ENCODE measurements at regions not wholly inside any gene's neighbourhood (a gene's known extent, or its start where the extent isn't known, plus 50 kb on each side); places are given as distances from the start of the nearest gene placed in this dataset.

DNA sequence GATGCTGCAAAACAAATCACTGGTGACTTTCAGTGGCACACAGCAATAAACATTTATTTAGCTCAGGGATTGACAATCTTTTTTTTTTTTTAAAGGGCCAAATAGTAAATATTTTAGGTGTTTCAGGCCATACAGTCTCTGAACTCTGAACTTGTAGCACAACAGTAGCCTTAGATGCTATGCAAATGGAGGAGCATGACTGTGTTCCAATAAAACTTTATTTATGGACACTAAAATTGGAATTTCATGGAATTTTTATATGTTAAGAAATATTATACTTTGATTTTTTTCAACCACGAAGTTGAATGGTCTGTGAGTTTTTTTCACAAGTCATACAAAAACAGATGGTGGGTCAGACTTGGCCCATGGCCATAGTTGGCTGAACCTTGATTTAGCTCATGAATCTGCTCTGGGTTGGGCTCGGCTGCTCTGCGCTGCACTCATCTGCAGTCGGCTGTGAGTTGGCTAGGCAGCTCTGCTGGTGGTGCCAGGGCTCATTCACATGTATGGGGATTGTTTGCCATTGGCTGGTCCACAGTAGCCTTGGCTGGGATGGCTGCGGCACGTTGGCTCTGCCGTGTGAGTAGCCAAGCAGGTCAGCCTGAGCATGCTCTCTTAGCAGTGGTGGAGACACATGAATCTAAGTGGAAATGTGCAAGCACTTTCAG is 231.7 kb upstream of the PGRMC2 start:
- no peak for TF ChIP-seq EZH2phosphoT487 (IDR thresholded peaks at IDR 0.05; ENCODE audit: borderline replicate concordance)
- TF ChIP-seq, protein P1, sequence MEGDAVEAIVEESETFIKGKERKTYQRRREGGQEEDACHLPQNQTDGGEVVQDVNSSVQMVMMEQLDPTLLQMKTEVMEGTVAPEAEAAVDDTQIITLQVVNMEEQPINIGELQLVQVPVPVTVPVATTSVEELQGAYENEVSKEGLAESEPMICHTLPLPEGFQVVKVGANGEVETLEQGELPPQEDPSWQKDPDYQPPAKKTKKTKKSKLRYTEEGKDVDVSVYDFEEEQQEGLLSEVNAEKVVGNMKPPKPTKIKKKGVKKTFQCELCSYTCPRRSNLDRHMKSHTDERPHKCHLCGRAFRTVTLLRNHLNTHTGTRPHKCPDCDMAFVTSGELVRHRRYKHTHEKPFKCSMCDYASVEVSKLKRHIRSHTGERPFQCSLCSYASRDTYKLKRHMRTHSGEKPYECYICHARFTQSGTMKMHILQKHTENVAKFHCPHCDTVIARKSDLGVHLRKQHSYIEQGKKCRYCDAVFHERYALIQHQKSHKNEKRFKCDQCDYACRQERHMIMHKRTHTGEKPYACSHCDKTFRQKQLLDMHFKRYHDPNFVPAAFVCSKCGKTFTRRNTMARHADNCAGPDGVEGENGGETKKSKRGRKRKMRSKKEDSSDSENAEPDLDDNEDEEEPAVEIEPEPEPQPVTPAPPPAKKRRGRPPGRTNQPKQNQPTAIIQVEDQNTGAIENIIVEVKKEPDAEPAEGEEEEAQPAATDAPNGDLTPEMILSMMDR (conservative IDR thresholded peaks at IDR 0.05; ENCODE audit: low read length): no peak
- no peaks in the 10 kb centered on the region for H3K79me2 ChIP-seq (ENCODE audit: insufficient read depth, low read length)
- H4K20me1 ChIP-seq (ENCODE audit: insufficient read depth, low read length, poor library complexity, severe bottlenecking): no peaks in the 10 kb centered on the region
- H3K4me3 ChIP-seq (ENCODE audit: low read length, poor library complexity, severe bottlenecking): no peak overlapping the region
- H3F3A ChIP-seq (ENCODE audit: low read depth): no peaks in the 10 kb centered on the region
- no peaks in the 10 kb centered on the region for H3K36me3 ChIP-seq (ENCODE audit: insufficient read depth, low read length)
- H3K9ac ChIP-seq (ENCODE audit: low read depth, low read length, poor library complexity, severe bottlenecking): no peak overlapping the region
- no peaks in the 10 kb centered on the region for H3K9me3 ChIP-seq (ENCODE audit: insufficient read depth, low read depth, low read length)
- H2AFZ ChIP-seq (ENCODE audit: low read length): no peak overlapping the region
- no peaks in the 10 kb centered on the region for H3K27me3 ChIP-seq (ENCODE audit: insufficient read depth, low read length, poor library complexity, severe bottlenecking)
- no peak overlapping the region for H3K4me2 ChIP-seq (ENCODE audit: low read depth, low read length, poor library complexity, severe bottlenecking)
- H3K9me2 ChIP-seq (replicated peaks; ENCODE audit: low read depth, low read length): no peaks in the 10 kb centered on the region
- H3K4me1 ChIP-seq (ENCODE audit: insufficient read depth, low read length, poor library complexity, severe bottlenecking): no peaks in the 10 kb centered on the region

GRCh38 chr4:128517739-128518510 is 230.3 kb upstream of the PGRMC2 start:
- Histone ChIP-seq H3K36me3 (ENCODE audit: insufficient read depth, low read length) (no peaks in the 10 kb centered on the region), H3K9me3 (ENCODE audit: insufficient read depth, low read depth, low read length) (no peaks in the 10 kb centered on the region), H3F3A (ENCODE audit: low read depth) (no peaks in the 10 kb centered on the region), H3K79me2 (ENCODE audit: insufficient read depth, low read length) (no peaks in the 10 kb centered on the region), H3K4me1 (ENCODE audit: insufficient read depth, low read length, poor library complexity, severe bottlenecking) (peaks cover 5% of the 10 kb centered on the region), H3K4me3 (ENCODE audit: low read length, poor library complexity, severe bottlenecking) (no peak overlapping the region), H3K4me2 (ENCODE audit: low read depth, low read length, poor library complexity, severe bottlenecking) (no peak overlapping the region), H3K27me3 (ENCODE audit: insufficient read depth, low read length, poor library complexity, severe bottlenecking) (no peaks in the 10 kb centered on the region), H2AFZ (ENCODE audit: low read length) (no peak overlapping the region), H4K20me1 (ENCODE audit: insufficient read depth, low read length, poor library complexity, severe bottlenecking) (no peaks in the 10 kb centered on the region), H3K9me2 (replicated peaks; ENCODE audit: low read depth, low read length) (no peaks in the 10 kb centered on the region), H3K9ac (ENCODE audit: low read depth, low read length, poor library complexity, severe bottlenecking) (no peak overlapping the region)
- no peak for TF ChIP-seq EZH2phosphoT487 (IDR thresholded peaks at IDR 0.05; ENCODE audit: borderline replicate concordance)
- TF ChIP-seq, protein P1 (conservative IDR thresholded peaks at IDR 0.05; ENCODE audit: low read length): no peak

DNA sequence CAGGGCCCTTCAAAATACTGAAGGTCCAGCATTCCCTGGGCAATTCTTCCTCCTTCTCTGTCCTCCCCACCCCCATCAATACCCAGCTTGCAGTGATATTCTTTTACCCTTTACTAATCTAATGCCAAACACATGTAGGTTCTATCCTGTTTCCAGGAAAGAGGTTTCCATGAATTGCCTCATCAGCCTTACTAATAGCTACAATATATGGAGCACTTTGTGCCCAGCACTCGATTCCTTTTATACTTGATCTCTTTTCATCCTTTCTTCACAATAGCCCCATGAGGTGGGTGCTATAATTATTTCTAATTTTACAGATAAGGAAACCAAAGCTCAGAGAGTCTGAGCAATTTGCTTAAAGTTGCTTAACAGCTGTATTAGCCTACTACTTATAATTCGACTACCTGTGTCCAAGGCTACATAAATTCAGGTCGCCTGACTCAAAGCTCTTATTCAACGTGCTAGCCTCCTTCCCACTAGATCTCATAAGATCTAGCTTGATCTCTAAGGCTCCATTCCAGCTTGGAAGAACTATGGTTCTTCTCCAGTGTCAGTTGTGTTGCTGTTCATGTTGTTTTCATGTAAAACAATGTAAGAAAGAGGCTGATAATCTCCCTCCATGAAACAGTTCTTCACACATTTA is 229.6 kb upstream of the PGRMC2 start:
- no peaks in the 10 kb centered on the region for H3K9me3 ChIP-seq (ENCODE audit: insufficient read depth, low read depth, low read length)
- no peak overlapping the region for H2AFZ ChIP-seq (ENCODE audit: low read length)
- no peak overlapping the region for H3K4me3 ChIP-seq (ENCODE audit: low read length, poor library complexity, severe bottlenecking)
- TF ChIP-seq, protein P1 (conservative IDR thresholded peaks at IDR 0.05; ENCODE audit: low read length): no peak
- TF ChIP-seq EZH2phosphoT487 (IDR thresholded peaks at IDR 0.05; ENCODE audit: borderline replicate concordance): no peak
- peaks cover 5% of the 10 kb centered on the region for H3K4me1 ChIP-seq (ENCODE audit: insufficient read depth, low read length, poor library complexity, severe bottlenecking)
- H4K20me1 ChIP-seq (ENCODE audit: insufficient read depth, low read length, poor library complexity, severe bottlenecking): no peaks in the 10 kb centered on the region
- H3K36me3 ChIP-seq (ENCODE audit: insufficient read depth, low read length): no peaks in the 10 kb centered on the region
- H3K27me3 ChIP-seq (ENCODE audit: insufficient read depth, low read length, poor library complexity, severe bottlenecking): no peaks in the 10 kb centered on the region
- no peaks in the 10 kb centered on the region for H3K79me2 ChIP-seq (ENCODE audit: insufficient read depth, low read length)
- H3K4me2 ChIP-seq (ENCODE audit: low read depth, low read length, poor library complexity, severe bottlenecking): no peak overlapping the region
- no peak overlapping the region for H3K9ac ChIP-seq (ENCODE audit: low read depth, low read length, poor library complexity, severe bottlenecking)
- no peaks in the 10 kb centered on the region for H3K9me2 ChIP-seq (replicated peaks; ENCODE audit: low read depth, low read length)
- no peaks in the 10 kb centered on the region for H3F3A ChIP-seq (ENCODE audit: low read depth)
